Small intestine (tissue), 7 donors: ENCODE measurements at regions not wholly inside any gene's neighbourhood (a gene's known extent, or its start where the extent isn't known, plus 50 kb on each side); places are given as distances from the start of the nearest gene placed in this dataset.
"Not testable (repeated sequence)": the region's sequence is repeated elsewhere in the genome, so short reads cannot be mapped to it uniquely, and the experiment has no call there.

Experiments used
- DNase-seq, 2 donors: peaks; one replicate each; pipeline versions ENCODE4 v3.0.0 to v3.0.0-alpha.2; 2013
- FAIRE-seq: peaks from 2 replicates; lab custom pipeline; 2012; peaks lifted over from hg19 to GRCh38; lab: Jason Lieb, UNC
- H3K27ac ChIP-seq, 3 donors: one replicate each; pipeline ENCODE4 v1.5.1; 2013; ENCODE audit warnings: low read length in 2 of 3, mild to moderate bottlenecking in 2 of 3, control low read depth in 1 of 3, inconsistent platforms in 1 of 3, low read depth in 1 of 3, moderate library complexity in 1 of 3
- H3K27me3 ChIP-seq, 3 donors: one replicate each; pipeline ENCODE4 v1.6.1; 2013; ENCODE audit warnings: low read length in 3 of 3, inconsistent platforms in 1 of 3; ENCODE audit not compliant: control insufficient read depth in 3 of 3, insufficient read depth in 3 of 3
- H3K36me3 ChIP-seq, 3 donors: one replicate each; pipeline ENCODE4 v1.6.1; 2013; ENCODE audit warnings: low read length in 3 of 3, inconsistent platforms in 1 of 3, low read depth in 1 of 3, mild to moderate bottlenecking in 1 of 3, moderate library complexity in 1 of 3; ENCODE audit not compliant: control insufficient read depth in 3 of 3, insufficient read depth in 2 of 3
- H3K4me1 ChIP-seq, 3 donors: one replicate each; pipeline ENCODE4 v1.6.1; 2013; ENCODE audit warnings: low read length in 2 of 3, inconsistent platforms in 1 of 3, low read depth in 1 of 3, mild to moderate bottlenecking in 1 of 3, moderate library complexity in 1 of 3; ENCODE audit not compliant: control insufficient read depth in 3 of 3, insufficient read depth in 2 of 3
- H3K4me3 ChIP-seq, 3 donors: one replicate each; pipeline ENCODE4 v1.5.1; 2013; ENCODE audit warnings: low read length in 3 of 3, control low read depth in 1 of 3, inconsistent platforms in 1 of 3, low read depth in 1 of 3, mild to moderate bottlenecking in 1 of 3, moderate library complexity in 1 of 3
- H3K9me3 ChIP-seq, 2 donors: one replicate each; pipeline ENCODE4 v1.6.1; 2013; ENCODE audit warnings: low read depth in 1 of 2, low read length in 1 of 2; ENCODE audit not compliant: control insufficient read depth in 2 of 2, insufficient read depth in 1 of 2
- WGBS, 3 donors: extraction: QIAGEN DNeasy Blood & Tissue Kit; methylation state at CpG; one replicate each; pipeline ENCODE4 v1.1.7; 2013; 5-methylcytosine and 5-hydroxymethylcytosine counted together
- donor health status: healthy with polysubstance abuse.
- donor health status: control.
- donor health status: control.
- donor health status: Bipolar disorder and iron deficiency.
- donor health status: healthy.

DNA sequence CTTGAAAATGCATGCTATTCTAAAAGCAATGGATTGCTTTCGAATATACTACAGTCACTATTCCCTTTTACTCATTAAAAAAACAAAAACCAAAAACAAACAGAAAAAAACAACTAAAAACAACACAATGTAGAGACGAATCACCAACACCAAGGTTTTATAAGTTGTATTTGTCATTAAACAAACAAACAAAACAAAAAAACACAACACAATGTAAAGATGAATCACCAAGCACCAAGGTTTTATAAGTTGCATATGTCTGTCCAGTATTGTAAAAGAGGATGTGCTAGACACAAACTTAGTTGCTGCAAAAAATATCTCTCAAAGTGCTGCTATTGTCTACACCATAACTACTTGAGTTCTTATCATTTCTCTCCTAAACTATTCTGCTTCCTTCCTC is 1269.2 kb downstream of the EFNA5 start:
- Histone ChIP-seq H3K9me3 (no peaks in the 10 kb centered on the region), H3K4me3 (no peak overlapping the region), H3K4me1 (no peaks in the 10 kb centered on the region), H3K27ac (no peak overlapping the region), H3K36me3 (no peaks in the 10 kb centered on the region), H3K27me3 (no peaks in the 10 kb centered on the region)
- FAIRE-seq (no peak), DNase-seq (no peak)
- WGBS, 3 donors: 44 to 66% (median 47%) methylated on average over 2 of the region's 2 CpGs

DNA sequence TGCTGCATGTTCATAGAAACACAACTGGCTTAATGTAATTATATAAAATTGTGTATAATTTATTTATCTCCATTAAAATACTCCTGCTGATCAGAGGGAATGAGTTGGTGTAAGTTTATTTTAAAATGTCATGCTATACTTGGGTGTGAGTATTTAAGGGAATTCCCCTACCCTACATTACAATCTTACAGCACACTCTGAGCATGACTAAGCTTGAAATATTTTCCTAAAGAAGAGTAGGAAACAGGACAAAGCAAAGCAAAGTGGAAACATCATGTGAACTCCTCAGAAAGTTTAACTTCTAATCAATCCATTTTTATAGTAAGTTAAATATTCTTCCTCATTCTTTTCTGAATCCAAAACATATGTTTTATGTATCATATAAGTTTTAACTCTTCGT is 1271.3 kb downstream of the EFNA5 start:
- Histone ChIP-seq H3K4me3 (no peak overlapping the region), H3K27me3 (no peaks in the 10 kb centered on the region), H3K27ac (no peak overlapping the region), H3K36me3 (no peaks in the 10 kb centered on the region), H3K4me1 (no peaks in the 10 kb centered on the region), H3K9me3 (no peaks in the 10 kb centered on the region)
- no peak for DNase-seq
- FAIRE-seq: no peak
- 57 to 79% (median 66%) methylated on average over 1 of the region's 1 CpG for WGBS, 3 donors

DNA sequence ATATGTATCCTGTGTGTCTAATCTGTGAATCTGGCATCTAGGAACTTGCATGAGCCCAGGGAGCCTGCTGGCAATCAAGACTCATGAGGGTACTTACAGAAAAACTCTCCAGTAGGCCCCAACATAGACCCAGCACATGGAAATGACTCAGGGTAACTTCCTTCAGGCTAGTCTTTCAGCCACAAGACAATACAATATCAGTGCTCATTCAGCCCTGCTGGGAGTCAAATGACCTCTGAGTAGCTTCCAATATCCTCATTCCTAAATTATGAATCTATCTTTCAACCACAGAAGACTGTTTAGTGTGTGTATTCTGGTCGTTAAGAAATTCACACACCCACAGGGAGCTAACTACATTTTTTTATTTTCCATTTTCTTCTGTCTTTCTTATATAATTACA is 1273.0 kb downstream of the EFNA5 start:
- Histone ChIP-seq H3K27ac (no peak overlapping the region), H3K36me3 (no peaks in the 10 kb centered on the region), H3K9me3 (peaks cover 0 to under 1% of the 10 kb centered on the region in 2 donors), H3K4me1 (no peaks in the 10 kb centered on the region), H3K27me3 (no peaks in the 10 kb centered on the region), H3K4me3 (no peak overlapping the region)
- no peak for DNase-seq
- no peak for FAIRE-seq
- 15 to 28% (median 19%) methylated on average over 1 of the region's 1 CpG for WGBS, 3 donors

DNA sequence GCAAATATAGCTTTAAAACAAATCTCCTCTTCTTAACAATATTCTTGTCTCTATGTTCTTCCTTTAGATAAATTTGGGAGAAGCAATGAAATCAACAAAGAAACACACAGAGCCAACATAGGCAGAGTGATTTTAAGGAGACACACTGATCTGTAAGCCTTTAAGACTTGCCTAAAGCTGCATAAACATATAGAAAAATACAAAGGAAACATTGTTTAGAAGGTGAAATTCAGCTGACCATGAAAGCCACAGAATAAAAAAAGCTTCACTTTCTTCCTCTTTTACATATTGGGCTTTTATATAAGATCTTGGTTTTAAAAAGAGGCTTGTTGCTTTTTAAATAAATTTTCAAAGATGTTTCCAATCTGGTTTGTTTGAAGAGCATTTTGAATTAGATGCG is 1277.5 kb downstream of the EFNA5 start:
- no peaks in the 10 kb centered on the region for H3K4me1 ChIP-seq
- no peaks in the 10 kb centered on the region for H3K27me3 ChIP-seq
- H3K36me3 ChIP-seq: no peaks in the 10 kb centered on the region
- no peak for DNase-seq
- no peak for FAIRE-seq
- peaks cover 0 to 1% of the 10 kb centered on the region in 2 donors for H3K9me3 ChIP-seq
- H3K27ac ChIP-seq: no peak overlapping the region
- 87 to 93% (median 91%) methylated on average over 1 of the region's 1 CpG for WGBS, 3 donors
- no peak overlapping the region for H3K4me3 ChIP-seq

DNA sequence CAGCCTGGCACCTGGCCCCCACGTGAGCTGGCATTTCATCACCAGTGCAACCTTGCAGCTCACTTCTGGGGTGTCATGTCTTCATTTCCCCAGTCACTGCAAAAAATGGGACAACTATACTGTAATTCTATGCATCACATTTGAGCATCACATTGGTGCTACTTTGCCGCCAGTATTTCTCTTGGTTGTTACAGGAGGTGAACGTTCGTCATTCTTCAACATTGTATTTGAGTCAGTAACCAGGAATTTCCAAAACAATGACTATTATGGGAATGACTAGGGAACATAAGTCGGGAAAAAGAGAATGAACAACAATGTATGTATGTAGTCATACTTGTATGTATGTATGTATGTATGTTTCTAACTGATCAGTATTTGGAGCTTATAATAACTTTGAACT is 1278.0 kb downstream of the EFNA5 start:
- peaks cover 0 to 1% of the 10 kb centered on the region in 2 donors for H3K9me3 ChIP-seq
- DNase-seq (no peak), FAIRE-seq (no peak)
- H3K27me3 ChIP-seq: no peaks in the 10 kb centered on the region
- no peak overlapping the region for H3K27ac ChIP-seq
- H3K36me3 ChIP-seq: no peaks in the 10 kb centered on the region
- WGBS, 3 donors: 85 to 90% (median 86%) methylated on average over 5 of the region's 5 CpGs
- no peak overlapping the region for H3K4me3 ChIP-seq
- no peaks in the 10 kb centered on the region for H3K4me1 ChIP-seq

DNA sequence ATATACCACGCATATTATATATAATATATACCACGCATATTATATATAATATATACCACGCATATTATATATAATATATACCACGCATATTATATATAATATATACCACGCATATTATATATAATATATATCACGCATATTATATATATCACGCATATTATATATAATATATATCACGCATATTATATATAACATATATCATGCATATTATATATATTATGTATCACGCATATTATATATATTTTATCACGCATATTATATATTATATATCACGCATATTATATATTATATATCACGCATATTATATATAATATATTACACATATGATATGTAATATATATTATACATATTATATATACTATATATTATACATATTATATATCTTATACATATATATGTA is 1283.0 kb downstream of the EFNA5 start:
- H3K4me3 ChIP-seq, H3K9me3 ChIP-seq, DNase-seq, H3K27me3 ChIP-seq, H3K27ac ChIP-seq, H3K36me3 ChIP-seq, FAIRE-seq, H3K4me1 ChIP-seq: not testable (repeated sequence)
- 94 to 95% (median 95%) methylated on average over 10 of the region's 12 CpGs for WGBS, 3 donors

DNA sequence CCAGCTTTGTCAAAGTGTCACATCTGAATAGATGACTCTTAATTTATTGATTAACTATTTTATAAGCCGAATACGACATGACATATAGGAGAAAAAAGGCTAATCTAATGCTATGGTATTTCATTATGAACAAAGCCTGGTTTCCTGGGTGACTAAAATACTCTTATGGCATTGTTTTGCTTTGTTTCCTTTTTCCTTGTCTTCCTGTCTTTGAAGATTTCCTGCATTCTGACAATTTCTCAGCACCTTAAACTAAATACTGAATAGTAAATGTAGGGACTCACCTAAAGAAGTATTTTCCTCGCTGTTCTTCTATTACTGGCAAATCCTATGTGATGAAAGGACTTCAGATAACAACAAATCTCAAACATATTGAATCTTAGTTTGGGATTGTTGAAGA is 1284.5 kb downstream of the EFNA5 start:
- no peak for DNase-seq
- Histone ChIP-seq H3K27ac (no peak overlapping the region), H3K4me1 (no peaks in the 10 kb centered on the region), H3K27me3 (no peaks in the 10 kb centered on the region), H3K9me3 (no peaks in the 10 kb centered on the region), H3K4me3 (no peak overlapping the region), H3K36me3 (no peaks in the 10 kb centered on the region)
- no peak for FAIRE-seq
- WGBS, 3 donors: 86 to 90% (median 88%) methylated on average over 3 of the region's 3 CpGs

DNA sequence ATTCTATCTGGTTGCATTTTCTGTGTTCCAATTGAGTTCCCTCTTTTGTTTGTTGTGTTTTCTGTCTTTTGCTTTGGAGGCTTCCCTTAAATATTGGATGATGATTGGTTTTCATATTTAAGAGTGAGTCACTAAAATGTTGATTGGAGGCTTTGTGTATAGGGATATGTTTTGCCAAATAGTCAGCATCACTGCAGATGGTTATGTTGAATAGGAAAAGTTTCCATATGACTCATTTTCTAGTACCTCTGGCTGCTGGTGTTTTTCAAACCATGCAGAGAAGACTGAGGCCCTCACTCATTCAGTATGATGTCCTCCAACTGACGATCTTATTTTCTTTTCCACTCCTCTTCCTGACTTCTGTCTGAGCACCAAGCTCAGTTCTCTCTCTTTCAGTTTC is 1290.0 kb downstream of the EFNA5 start:
- H3K4me1 ChIP-seq: no peaks in the 10 kb centered on the region
- no peak overlapping the region for H3K27ac ChIP-seq
- H3K9me3 ChIP-seq: no peaks in the 10 kb centered on the region
- no peak for FAIRE-seq
- no peak for DNase-seq
- WGBS, 3 donors: 56 to 79% (median 71%) methylated on average over 1 of the region's 1 CpG
- no peak overlapping the region for H3K4me3 ChIP-seq
- no peaks in the 10 kb centered on the region for H3K36me3 ChIP-seq
- no peaks in the 10 kb centered on the region for H3K27me3 ChIP-seq

DNA sequence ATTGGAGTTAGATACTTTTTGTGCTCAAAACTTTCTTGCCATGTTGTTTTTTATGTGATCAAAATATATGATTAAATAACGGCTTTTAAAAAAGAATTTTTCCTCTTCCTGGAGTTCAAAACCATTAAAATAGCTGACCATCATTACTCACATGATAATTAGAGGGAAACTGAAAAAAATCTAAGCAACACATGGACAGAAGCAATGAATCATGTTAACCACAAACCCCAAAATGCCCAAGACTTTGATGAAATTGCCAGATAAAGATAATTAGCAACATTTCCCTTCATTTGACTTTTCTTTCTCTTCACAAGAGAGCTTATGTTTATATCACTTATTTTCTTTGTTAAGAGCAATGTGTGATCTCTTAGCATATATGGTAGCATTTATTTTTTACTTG is 1294.2 kb downstream of the EFNA5 start:
- no peak for FAIRE-seq
- Histone ChIP-seq H3K9me3 (no peaks in the 10 kb centered on the region), H3K27ac (no peak overlapping the region), H3K27me3 (no peaks in the 10 kb centered on the region), H3K36me3 (no peaks in the 10 kb centered on the region), H3K4me3 (no peak overlapping the region), H3K4me1 (no peaks in the 10 kb centered on the region)
- DNase-seq: no peak
- WGBS, 3 donors: 36 to 54% (median 51%) methylated on average over 1 of the region's 1 CpG
